GM12878 (cell line): ENCODE measurements at regions not wholly inside any gene's neighbourhood (a gene's known extent, or its start where the extent isn't known, plus 50 kb on each side); places are given as distances from the start of the nearest gene placed in this dataset.
A peak's percentile ranks its signal among the peaks of the same experiment; 100 is the strongest.

Experiments
- ATAC-seq: fragments of 200-7000 bp; cut with Tn5 transposase; 3 replicates; pipeline ENCODE4 v1.9.1; 2020; ENCODE audit warnings: mild to moderate bottlenecking, moderate library complexity
- BruUV-seq: library from RNA; stranded (reverse); fragments of 400-500 nt; replicated peaks from 2 replicates; lab custom pipeline; 2021; lab: Mats Ljungman, UMichigan
- CTCF ChIA-PET: fragments of 300-600 bp; sonication (Branson Sonifier 250); formaldehyde crosslinking; extraction: SDS; loops from one replicate; lab custom pipeline; 2021; ENCODE audit warnings: inconsistent platforms; lab: Yijun Ruan, JAX
- POLR2A ChIA-PET: fragments of 350-600 bp; formaldehyde crosslinking; extraction: SDS; loops from one replicate; lab custom pipeline; 2021; ENCODE audit warnings: inconsistent platforms; lab: Charles Lee
- RAD21 ChIA-PET: fragments of 300-600 bp; sonication (Branson Sonifier 250); formaldehyde crosslinking; loops from one replicate; lab custom pipeline; 2023; ENCODE audit warnings: antibody characterized with exemption; ENCODE audit not compliant: unreplicated experiment; lab: Charles Lee
- SMC1A ChIA-PET: fragments of 300-600 bp; sonication (Branson Sonifier 250); formaldehyde crosslinking; loops from one replicate; lab custom pipeline; 2023; ENCODE audit not compliant: unreplicated experiment, uncharacterized antibody; lab: Charles Lee
- DNase-seq: peaks from one replicate; pipeline ENCODE4 v3.0.0-alpha.2; 2011; ENCODE audit warnings: low read depth, low spot score
- FAIRE-seq: peaks from 3 replicates; lab custom pipeline; 2011; peaks lifted over from hg19 to GRCh38; lab: Jason Lieb, UNC
- H2AFZ ChIP-seq: 2 replicates; pipeline ENCODE4 v1.6.0; 2011; ENCODE audit warnings: low read depth, low read length, control low read depth; ENCODE audit not compliant: control insufficient read depth
- H3K27ac ChIP-seq: 2 replicates; pipeline ENCODE4 v1.5.1; 2011; ENCODE audit warnings: control low read depth; ENCODE audit not compliant: control insufficient read depth, insufficient read depth
- H3K27me3 ChIP-seq, 2 experiments: replicated peaks in 1 of 2; 2 replicates each; pipeline versions ENCODE4 v1.6.0 to v1.6.1; 2011; ENCODE audit warnings: low read length in 1 of 2; ENCODE audit not compliant: control insufficient read depth in 2 of 2, insufficient read depth in 2 of 2
- H3K36me3 ChIP-seq, 2 experiments: 2 replicates each; pipeline ENCODE4 v1.5.1; 2011; ENCODE audit warnings: low read length in 1 of 2; ENCODE audit not compliant: control insufficient read depth in 2 of 2, insufficient read depth in 2 of 2
- H3K4me1 ChIP-seq: 2 replicates; pipeline ENCODE4 v1.6.1; 2011; ENCODE audit warnings: mild to moderate bottlenecking, low read length, moderate library complexity, mixed read lengths; ENCODE audit not compliant: control insufficient read depth, insufficient read depth
- H3K4me2 ChIP-seq: 2 replicates; pipeline ENCODE4 v1.6.0; 2011; ENCODE audit warnings: control low read depth; ENCODE audit not compliant: control insufficient read depth, insufficient read depth
- H3K4me3 ChIP-seq: fragments of 200-600 bp; sonication (generic); 2 replicates; pipeline ENCODE4 v1.5.1; 2016
- H3K79me2 ChIP-seq: 2 replicates; pipeline ENCODE4 v1.6.0; 2011; ENCODE audit warnings: low read length; ENCODE audit not compliant: control insufficient read depth, insufficient read depth
- H3K9ac ChIP-seq: 2 replicates; pipeline ENCODE4 v1.8.0; 2011; ENCODE audit warnings: low read length, control low read depth, mixed read lengths; ENCODE audit not compliant: control insufficient read depth, insufficient read depth
- H3K9me3 ChIP-seq: replicated peaks from 3 replicates; pipeline ENCODE4 v1.5.1; 2011; ENCODE audit warnings: mild to moderate bottlenecking, low read length; ENCODE audit not compliant: control insufficient read depth, insufficient read depth
- H4K20me1 ChIP-seq: 2 replicates; pipeline ENCODE4 v1.6.0; 2011; ENCODE audit not compliant: control insufficient read depth, insufficient read depth
- RAD21 ChIP-seq: IDR thresholded peaks from 2 replicates; pipeline ENCODE4 v1.6.1; 2011; ENCODE audit warnings: mild to moderate bottlenecking, low read depth, low read length, moderate library complexity; ENCODE audit not compliant: insufficient read depth
- RUNX3 ChIP-seq: IDR thresholded peaks from 2 replicates; pipeline ENCODE4 v1.6.1; 2012; ENCODE audit warnings: low read length, inconsistent platforms
- SIX5 ChIP-seq: IDR thresholded peaks from 2 replicates; pipeline ENCODE4 v1.6.1; 2011; ENCODE audit warnings: mild to moderate bottlenecking, low read depth, low read length, moderate library complexity; ENCODE audit not compliant: severe bottlenecking
- SMC3 ChIP-seq: IDR thresholded peaks from 2 replicates; pipeline ENCODE4 v1.6.1; 2011; ENCODE audit warnings: low read length, improper control_type of control experiment, borderline replicate concordance
- SPI1 ChIP-seq: IDR thresholded peaks from 2 replicates; pipeline ENCODE4 v1.6.1; 2011; ENCODE audit warnings: low read depth, mild to moderate bottlenecking, low read length, moderate library complexity, borderline replicate concordance; ENCODE audit not compliant: insufficient read depth
- ZBTB11 ChIP-seq: fragments of 450-650 bp; formaldehyde crosslinking; IDR thresholded peaks from 2 replicates; pipeline ENCODE4 v1.5.0; 2022; ENCODE audit warnings: mild to moderate bottlenecking, missing genetic modification characterization
- WGBS: methylation state at CpG from one replicate; pipeline ENCODE4 v1.1.6; 2016; ENCODE audit warnings: low lambda C conversion rate; ENCODE audit not compliant: insufficient replicate concordance, insufficient coverage; ENCODE audit errors: missing lambda C conversion rate; 5-methylcytosine and 5-hydroxymethylcytosine counted together
- in situ Hi-C: fragments of 300-500 bp; cut with MboI; formaldehyde crosslinking; loops from 9 replicates; pipeline ENCODE4 v1.14.3; 2018; ENCODE audit warnings: mixed read lengths
- intact Hi-C: fragments of 100-400 bp; cut with micrococcal nuclease; formaldehyde crosslinking; loops from one replicate; pipeline ENCODE4 v1.14.2; 2022; ENCODE audit not compliant: unreplicated experiment
- TF ChIP-seq, protein P1 (sequence below), 3 experiments: IDR thresholded peaks in 2 of 3; conservative IDR thresholded peaks in 1 of 3; 2 replicates each; pipeline ENCODE4 v1.5.1; 2011; ENCODE audit warnings: low read depth in 3 of 3, low read length in 3 of 3, mild to moderate bottlenecking in 3 of 3, control low read depth in 2 of 3, moderate library complexity in 2 of 3, inconsistent platforms in 1 of 3, mixed read lengths in 1 of 3; ENCODE audit not compliant: control insufficient read depth in 2 of 3, insufficient read depth in 1 of 3; ENCODE audit errors: extremely low read depth in 1 of 3

DNA sequence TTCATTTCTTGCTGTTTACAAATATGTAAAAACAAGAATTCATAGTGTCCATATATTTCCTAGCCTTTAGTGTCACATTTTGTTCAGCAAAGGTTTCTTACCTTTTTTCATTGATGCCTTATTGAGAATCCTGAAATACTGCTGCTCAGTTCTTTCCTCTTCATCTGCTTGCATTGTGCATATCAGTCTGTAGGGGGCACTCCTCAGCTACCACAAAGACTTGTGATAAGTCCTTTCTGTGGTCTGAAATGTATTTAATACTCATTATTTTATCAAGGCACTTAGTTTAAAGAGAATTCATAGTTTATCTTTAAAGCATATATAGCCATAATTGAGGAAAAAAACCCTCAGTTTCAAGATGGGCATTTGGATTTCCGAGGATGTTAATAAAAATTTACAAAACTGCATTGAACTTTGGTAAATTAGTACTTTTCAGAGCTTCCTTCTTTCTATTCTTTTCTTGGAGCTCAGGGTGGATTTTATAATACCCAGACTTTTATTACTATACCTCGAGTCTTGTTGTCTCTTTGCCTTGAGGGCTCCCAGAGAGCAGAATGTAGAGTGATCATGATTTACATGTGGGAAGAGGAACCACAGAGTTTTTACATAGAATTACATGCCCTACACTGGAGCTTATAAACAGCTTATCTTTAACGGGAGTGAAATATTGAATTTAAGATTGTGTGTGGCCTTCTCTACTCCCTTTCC is 570.1 kb downstream of the PLCL1 start:
- peak; percentile 73 for TF ChIP-seq RAD21
- TF ChIP-seq SMC3, result 0 out of 2 replicates have a peak, but pooled peaks have one; percentile 16
- TF ChIP-seq SIX5, result no peak
- TF ChIP-seq SPI1, result no peak
- TF ChIP-seq RUNX3, result peak; percentile 41; the same call in 1 of the 2 replicates
- TF ChIP-seq, protein P1, sequence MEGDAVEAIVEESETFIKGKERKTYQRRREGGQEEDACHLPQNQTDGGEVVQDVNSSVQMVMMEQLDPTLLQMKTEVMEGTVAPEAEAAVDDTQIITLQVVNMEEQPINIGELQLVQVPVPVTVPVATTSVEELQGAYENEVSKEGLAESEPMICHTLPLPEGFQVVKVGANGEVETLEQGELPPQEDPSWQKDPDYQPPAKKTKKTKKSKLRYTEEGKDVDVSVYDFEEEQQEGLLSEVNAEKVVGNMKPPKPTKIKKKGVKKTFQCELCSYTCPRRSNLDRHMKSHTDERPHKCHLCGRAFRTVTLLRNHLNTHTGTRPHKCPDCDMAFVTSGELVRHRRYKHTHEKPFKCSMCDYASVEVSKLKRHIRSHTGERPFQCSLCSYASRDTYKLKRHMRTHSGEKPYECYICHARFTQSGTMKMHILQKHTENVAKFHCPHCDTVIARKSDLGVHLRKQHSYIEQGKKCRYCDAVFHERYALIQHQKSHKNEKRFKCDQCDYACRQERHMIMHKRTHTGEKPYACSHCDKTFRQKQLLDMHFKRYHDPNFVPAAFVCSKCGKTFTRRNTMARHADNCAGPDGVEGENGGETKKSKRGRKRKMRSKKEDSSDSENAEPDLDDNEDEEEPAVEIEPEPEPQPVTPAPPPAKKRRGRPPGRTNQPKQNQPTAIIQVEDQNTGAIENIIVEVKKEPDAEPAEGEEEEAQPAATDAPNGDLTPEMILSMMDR (IDR thresholded peaks at IDR 0.05 in 2 of 3, conservative IDR thresholded peaks at IDR 0.05 in 1 of 3; ENCODE audit: control insufficient read depth in 2 of 3, extremely low read depth in 1 of 3, insufficient read depth in 1 of 3, low read depth in 3 of 3, low read length in 3 of 3), result peak; percentile 52 to 70 (median 55); a peak in 5 of 6 replicates
- TF ChIP-seq ZBTB11, result no peak
- Histone ChIP-seq H3K27ac (no peak overlapping the region), H3K27me3 (peaks cover under 1 to 6% of the 10 kb centered on the region in 2 experiments; a peak in 2 of 4 replicates), H4K20me1 (no peaks in the 10 kb centered on the region), H3K4me3 (no peak overlapping the region), H3K36me3 (no peaks in the 10 kb centered on the region), H3K79me2 (no peaks in the 10 kb centered on the region), H3K4me2 (no peak overlapping the region), H3K9me3 (peaks cover 2% of the 10 kb centered on the region; the same call in 1 of the 3 replicates), H2AFZ (no peak overlapping the region), H3K9ac (no peak overlapping the region), H3K4me1 (peaks cover 9% of the 10 kb centered on the region)
- WGBS, result 14% methylated on average over 3 of the region's 3 CpGs
- ChIA-PET SMC1A (interaction anchor here (0.7 to 2.4 kb wide), 12 partner anchors 10 to 1114 kb away, joined by 3 to 17 read pairs (median 3); no protein-coding TSS in a partner anchor), CTCF (interaction anchor here (0.6 to 1.6 kb wide), 23 partner anchors 10 to 1231 kb away, joined by 3 to 17 read pairs (median 3); no protein-coding TSS in a partner anchor), POLR2A (no interaction called here), RAD21 (interaction anchor here (0.8 to 1.4 kb wide), 7 partner anchors 19 to 1116 kb away, joined by 3 to 12 read pairs (median 3); no protein-coding TSS in a partner anchor)
- BruUV-seq, result no TSS peak
- intact Hi-C loops (loop anchor here (5.0 kb wide), 2 partner anchors 1113 to 1233 kb away; no protein-coding TSS in a partner anchor), in situ Hi-C loops (no loop called here)
- DNase-seq, result no peak
- peak; percentile 23 for FAIRE-seq
- no peak for ATAC-seq
